ACC112 (cell line): ENCODE measurements at regions not wholly inside any gene's neighbourhood (a gene's known extent, or its start where the extent isn't known, plus 50 kb on each side); places are given as distances from the start of the nearest gene placed in this dataset.
A peak's percentile ranks its signal among the peaks of the same experiment; 100 is the strongest.

Experiments used
- H2AFZ ChIP-seq: fragments of 200-600 bp; sonication (generic); one replicate; pipeline ENCODE4 v1.6.0; 2017; ENCODE audit warnings: antibody characterized with exemption, low read length; ENCODE audit not compliant: unreplicated experiment
- H3K27ac ChIP-seq: fragments of 200-600 bp; sonication (generic); 2 replicates; pipeline ENCODE4 v1.5.1; 2014; ENCODE audit warnings: low read depth, mild to moderate bottlenecking, antibody characterized with exemption, low read length, moderate library complexity
- H3K27me3 ChIP-seq: fragments of 200-600 bp; sonication (generic); 2 replicates; pipeline ENCODE4 v1.6.1; 2014; ENCODE audit warnings: mild to moderate bottlenecking, antibody characterized with exemption, low read length, moderate library complexity, mixed read lengths; ENCODE audit not compliant: insufficient read depth
- H3K36me3 ChIP-seq: fragments of 200-600 bp; sonication (generic); 2 replicates; pipeline ENCODE4 v1.6.1; 2016; ENCODE audit warnings: mild to moderate bottlenecking, antibody characterized with exemption, low read length, moderate library complexity, mixed read lengths; ENCODE audit not compliant: insufficient read depth
- H3K4me1 ChIP-seq: fragments of 200-600 bp; sonication (generic); one replicate; pipeline ENCODE4 v1.6.1; 2016; ENCODE audit warnings: low read length, mixed read lengths; ENCODE audit not compliant: insufficient read depth, unreplicated experiment, control insufficient read depth
- H3K4me3 ChIP-seq: fragments of 200-600 bp; sonication (generic); 2 replicates; pipeline ENCODE4 v1.5.1; 2014; ENCODE audit warnings: mild to moderate bottlenecking, low read depth, low read length
- H3K79me2 ChIP-seq: fragments of 200-600 bp; sonication (generic); one replicate; pipeline ENCODE4 v1.6.0; 2016; ENCODE audit warnings: low read length; ENCODE audit not compliant: control insufficient read depth, unreplicated experiment, insufficient read depth

GRCh38 chr6:3608159-3608558 lies 143.4 kb downstream of the PXDC1 start:
- Histone ChIP-seq H3K79me2 (no peaks in the 10 kb centered on the region), H3K27ac (no peak overlapping the region), H2AFZ (no peak overlapping the region), H3K36me3 (no peaks in the 10 kb centered on the region), H3K4me1 (peaks cover 28% of the 10 kb centered on the region), H3K27me3 (no peaks in the 10 kb centered on the region), H3K4me3 (no peak overlapping the region)

GRCh38 chr6:3607599-3607998 lies 143.9 kb downstream of the PXDC1 start:
- no peak overlapping the region for H2AFZ ChIP-seq
- H3K4me3 ChIP-seq = no peak overlapping the region
- H3K27me3 ChIP-seq = no peaks in the 10 kb centered on the region
- no peaks in the 10 kb centered on the region for H3K79me2 ChIP-seq
- H3K27ac ChIP-seq = no peak overlapping the region
- no peaks in the 10 kb centered on the region for H3K36me3 ChIP-seq
- peaks cover 23% of the 10 kb centered on the region for H3K4me1 ChIP-seq

- Histone ChIP-seq H3K4me1 (peaks cover 19% of the 10 kb centered on the region), H2AFZ (no peak overlapping the region), H3K36me3 (no peaks in the 10 kb centered on the region), H3K27me3 (no peaks in the 10 kb centered on the region), H3K4me3 (no peak overlapping the region), H3K79me2 (no peaks in the 10 kb centered on the region), H3K27ac (no peak overlapping the region)
These were observed 144.3 kb downstream of the PXDC1 start for GRCh38 chr6:3607171-3607570.

GRCh38 chr6:3603340-3604130 lies 146.7 kb upstream of the SLC22A23 start:
- no peaks in the 10 kb centered on the region for H3K27me3 ChIP-seq
- H2AFZ ChIP-seq = no peak overlapping the region
- H3K27ac ChIP-seq = no peak overlapping the region
- H3K4me1 ChIP-seq = no peaks in the 10 kb centered on the region
- H3K79me2 ChIP-seq = no peaks in the 10 kb centered on the region
- no peaks in the 10 kb centered on the region for H3K36me3 ChIP-seq
- H3K4me3 ChIP-seq = no peak overlapping the region

DNA sequence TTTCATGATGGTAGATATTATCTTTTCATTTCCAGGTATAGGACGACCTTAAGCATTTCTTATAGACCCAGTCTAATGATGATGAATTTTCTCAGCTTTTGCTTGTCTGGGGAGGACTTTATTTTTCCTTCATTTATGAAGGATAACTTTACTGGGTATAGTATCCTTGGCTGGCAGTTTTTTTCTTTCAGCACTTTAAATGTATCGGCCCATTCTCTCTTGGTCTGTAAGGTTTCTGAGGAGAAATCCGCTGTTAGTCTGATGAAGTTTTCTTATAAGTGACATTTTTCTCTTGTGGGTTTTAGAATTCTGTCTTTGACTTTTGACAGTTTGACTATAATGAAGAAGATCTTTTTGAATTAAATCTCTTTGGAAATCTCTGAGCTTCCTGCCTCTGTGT lies 144.7 kb upstream of the SLC22A23 start:
- H3K4me1 ChIP-seq = no peaks in the 10 kb centered on the region
- H3K4me3 ChIP-seq = no peak overlapping the region
- H3K27ac ChIP-seq = no peak overlapping the region
- no peaks in the 10 kb centered on the region for H3K79me2 ChIP-seq
- H2AFZ ChIP-seq = no peak overlapping the region
- H3K36me3 ChIP-seq = no peaks in the 10 kb centered on the region
- H3K27me3 ChIP-seq = no peaks in the 10 kb centered on the region

- Histone ChIP-seq H3K79me2 (no peaks in the 10 kb centered on the region), H3K4me3 (no peak overlapping the region), H2AFZ (no peak overlapping the region), H3K4me1 (peaks cover 7% of the 10 kb centered on the region), H3K36me3 (no peaks in the 10 kb centered on the region), H3K27me3 (no peaks in the 10 kb centered on the region), H3K27ac (no peak overlapping the region)
These were observed 140.7 kb upstream of the SLC22A23 start for GRCh38 chr6:3597500-3598064.

GRCh38 chr6:3596766-3597165 lies 139.9 kb upstream of the SLC22A23 start:
- no peaks in the 10 kb centered on the region for H3K79me2 ChIP-seq
- H3K4me1 ChIP-seq = peaks cover 13% of the 10 kb centered on the region
- no peak overlapping the region for H2AFZ ChIP-seq
- H3K4me3 ChIP-seq = no peak overlapping the region
- H3K27me3 ChIP-seq = no peaks in the 10 kb centered on the region
- H3K27ac ChIP-seq = no peak overlapping the region
- H3K36me3 ChIP-seq = no peaks in the 10 kb centered on the region

DNA sequence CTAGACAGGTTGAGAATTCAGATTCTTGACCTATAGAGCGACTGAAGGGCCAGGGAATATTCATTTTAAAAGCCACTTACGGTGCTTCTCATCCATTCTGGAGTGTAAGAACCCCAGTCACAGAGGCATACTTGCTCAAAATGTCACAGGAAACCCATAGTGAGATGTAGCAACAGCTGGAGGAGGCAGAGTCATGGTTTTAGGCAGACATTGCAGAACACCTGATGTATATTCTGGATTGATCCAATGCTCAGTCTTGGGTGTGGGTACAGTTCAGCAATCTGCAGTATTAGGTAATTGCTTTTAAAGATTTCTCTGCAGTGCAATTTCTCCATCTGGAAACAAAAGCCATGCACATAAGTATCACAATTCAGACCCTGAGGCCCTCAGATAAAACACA lies 137.4 kb upstream of the SLC22A23 start:
- Histone ChIP-seq H3K27me3 (no peaks in the 10 kb centered on the region), H3K4me1 (peaks cover 19% of the 10 kb centered on the region), H3K79me2 (no peaks in the 10 kb centered on the region), H3K4me3 (no peak overlapping the region), H3K36me3 (no peaks in the 10 kb centered on the region), H2AFZ (no peak overlapping the region), H3K27ac (no peak overlapping the region)

DNA sequence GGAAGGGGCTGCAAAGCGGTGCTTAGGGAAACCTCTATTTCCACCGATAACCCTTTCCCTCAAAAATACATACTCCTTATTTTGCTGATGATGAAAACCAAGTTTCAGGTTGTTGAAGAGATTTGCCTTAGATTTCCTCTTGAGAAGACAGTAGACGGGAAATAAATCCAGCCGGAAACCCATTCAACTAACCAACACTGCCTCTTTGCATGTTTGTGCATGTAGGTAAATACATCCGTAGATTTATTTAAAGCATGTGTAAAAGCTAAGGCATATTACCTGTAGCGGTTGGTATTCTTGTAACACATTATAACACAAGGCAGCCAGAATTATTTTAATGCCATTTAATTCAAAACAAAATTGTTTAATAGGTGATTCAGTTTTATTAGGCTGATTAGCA lies 136.3 kb upstream of the SLC22A23 start:
- Histone ChIP-seq H2AFZ (no peak overlapping the region), H3K4me1 (peaks cover 19% of the 10 kb centered on the region), H3K4me3 (no peak overlapping the region), H3K27me3 (no peaks in the 10 kb centered on the region), H3K79me2 (no peaks in the 10 kb centered on the region), H3K27ac (peak overlapping the region; percentile 88), H3K36me3 (no peaks in the 10 kb centered on the region)

- Histone ChIP-seq H3K4me3 (no peak overlapping the region), H3K4me1 (peaks cover 19% of the 10 kb centered on the region), H3K27ac (peak overlapping the region; percentile 88), H3K79me2 (no peaks in the 10 kb centered on the region), H3K36me3 (peaks cover 4% of the 10 kb centered on the region; the same call in 1 of the 2 replicates), H2AFZ (no peak overlapping the region), H3K27me3 (no peaks in the 10 kb centered on the region)
These were observed 135.6 kb upstream of the SLC22A23 start for GRCh38 chr6:3592371-3592941.

GRCh38 chr6:3591970-3592369 lies 135.1 kb upstream of the SLC22A23 start:
- Histone ChIP-seq H3K27ac (peak overlapping the region; percentile 88), H3K4me3 (no peak overlapping the region), H3K4me1 (peaks cover 19% of the 10 kb centered on the region), H3K27me3 (no peaks in the 10 kb centered on the region), H3K36me3 (peaks cover 4% of the 10 kb centered on the region; the same call in 1 of the 2 replicates), H3K79me2 (no peaks in the 10 kb centered on the region), H2AFZ (no peak overlapping the region)
